ENCODE measurements at regions not wholly inside any gene's neighbourhood (a gene's known extent, or its start where the extent isn't known, plus 50 kb on each side); places are given as distances from the start of the nearest gene placed in this dataset.

DNA sequence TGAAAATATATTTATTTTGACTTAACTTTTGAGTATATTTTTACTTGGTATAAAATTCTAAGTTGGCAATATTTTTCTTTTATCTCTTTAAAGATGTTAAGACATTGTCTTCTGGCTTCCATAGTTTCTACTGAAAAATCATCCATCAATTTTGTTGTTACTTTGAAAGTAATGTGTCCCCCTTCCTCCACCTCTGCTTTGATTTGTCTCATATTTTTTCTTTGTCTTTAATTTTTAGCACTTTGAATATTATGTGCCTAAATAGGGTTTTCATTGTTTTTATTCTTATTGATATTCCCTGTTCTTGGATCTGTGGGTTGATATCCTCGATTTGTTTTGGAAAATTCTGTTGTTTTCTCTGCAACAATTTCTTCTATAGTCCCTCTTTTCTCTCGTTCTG, 157.4 kb downstream of the CD47 start:
- dilution Hi-C loops (cut with MboI; ENCODE audit: extremely low pct_ligation_motif_present, low sequenced_read_pairs) (no loop called here), intact Hi-C loops (cut with micrococcal nuclease) (no loop called here)
- no peak overlapping the region for H3K27ac ChIP-seq (ENCODE audit: insufficient read depth, low read depth, low read length)
- ChIA-PET POLR2A (no interaction called here), CTCF (interaction anchor here (1.8 kb wide), 1 partner anchor 544 kb away, joined by 5 read pairs; no protein-coding TSS in a partner anchor)
- peaks cover under 1% of the 10 kb centered on the region for H3K4me1 ChIP-seq (ENCODE audit: control insufficient read depth, extremely low read depth, insufficient read depth, low read length)
- no peaks in the 10 kb centered on the region for H3K9me1 ChIP-seq (replicated peaks; ENCODE audit: control insufficient read depth, extremely low read depth, insufficient read depth, low read length)
- no peaks in the 10 kb centered on the region for H3K36me3 ChIP-seq (ENCODE audit: control insufficient read depth in 2 of 2, extremely low read depth in 1 of 2, insufficient read depth in 2 of 2, low read length in 2 of 2)
- no peak overlapping the region for H2AFZ ChIP-seq (ENCODE audit: low read depth, low read length)
- no peaks in the 10 kb centered on the region for H4K20me1 ChIP-seq (replicated peaks; ENCODE audit: control insufficient read depth, extremely low read depth, insufficient read depth, low read length)
- no TSS peak for BruUV-seq (replicated peaks)
- no peak overlapping the region for H3K9ac ChIP-seq (replicated peaks; ENCODE audit: extremely low read depth, insufficient read depth, low read length)
- TF ChIP-seq GATA2 (IDR thresholded peaks at IDR 0.05; ENCODE audit: insufficient read depth, insufficient read length, low read depth, low read length) = no peak
- TF ChIP-seq EZH2 (IDR thresholded peaks at IDR 0.05; ENCODE audit: borderline replicate concordance, low read depth, low read length, severe bottlenecking) = no peak
- no peak for TF ChIP-seq MYC (IDR thresholded peaks at IDR 0.05; ENCODE audit: low read depth, low read length)
- TF ChIP-seq, protein P1, sequence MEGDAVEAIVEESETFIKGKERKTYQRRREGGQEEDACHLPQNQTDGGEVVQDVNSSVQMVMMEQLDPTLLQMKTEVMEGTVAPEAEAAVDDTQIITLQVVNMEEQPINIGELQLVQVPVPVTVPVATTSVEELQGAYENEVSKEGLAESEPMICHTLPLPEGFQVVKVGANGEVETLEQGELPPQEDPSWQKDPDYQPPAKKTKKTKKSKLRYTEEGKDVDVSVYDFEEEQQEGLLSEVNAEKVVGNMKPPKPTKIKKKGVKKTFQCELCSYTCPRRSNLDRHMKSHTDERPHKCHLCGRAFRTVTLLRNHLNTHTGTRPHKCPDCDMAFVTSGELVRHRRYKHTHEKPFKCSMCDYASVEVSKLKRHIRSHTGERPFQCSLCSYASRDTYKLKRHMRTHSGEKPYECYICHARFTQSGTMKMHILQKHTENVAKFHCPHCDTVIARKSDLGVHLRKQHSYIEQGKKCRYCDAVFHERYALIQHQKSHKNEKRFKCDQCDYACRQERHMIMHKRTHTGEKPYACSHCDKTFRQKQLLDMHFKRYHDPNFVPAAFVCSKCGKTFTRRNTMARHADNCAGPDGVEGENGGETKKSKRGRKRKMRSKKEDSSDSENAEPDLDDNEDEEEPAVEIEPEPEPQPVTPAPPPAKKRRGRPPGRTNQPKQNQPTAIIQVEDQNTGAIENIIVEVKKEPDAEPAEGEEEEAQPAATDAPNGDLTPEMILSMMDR (IDR thresholded peaks at IDR 0.05; ENCODE audit: extremely low read depth in 1 of 2, insufficient read depth in 1 of 2, low read depth in 1 of 2, low read length in 2 of 2) = no peak
- TF ChIP-seq POLR2A (IDR thresholded peaks at IDR 0.05; ENCODE audit: low read depth, low read length) = no peak
- TF ChIP-seq FOS (IDR thresholded peaks at IDR 0.05; ENCODE audit: borderline replicate concordance, insufficient read depth, low read length) = no peak
- no peak for TF ChIP-seq JUN (IDR thresholded peaks at IDR 0.05; ENCODE audit: borderline replicate concordance, insufficient read depth, insufficient read length, low read depth)
- TF ChIP-seq, protein P2, sequence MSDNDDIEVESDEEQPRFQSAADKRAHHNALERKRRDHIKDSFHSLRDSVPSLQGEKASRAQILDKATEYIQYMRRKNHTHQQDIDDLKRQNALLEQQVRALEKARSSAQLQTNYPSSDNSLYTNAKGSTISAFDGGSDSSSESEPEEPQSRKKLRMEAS (IDR thresholded peaks at IDR 0.05; ENCODE audit: insufficient read depth, insufficient read length) = no peak
- no peak for TF ChIP-seq POLR2AphosphoS5 (IDR thresholded peaks at IDR 0.05; ENCODE audit: insufficient read depth, low read depth, low read length)
- no peak overlapping the region for H3K4me2 ChIP-seq (ENCODE audit: insufficient read depth, low read length)
- DNase-seq (ENCODE audit: low read depth, low spot score) (no peak), FAIRE-seq (no peak)
- no peaks in the 10 kb centered on the region for H3K9me3 ChIP-seq (replicated peaks; ENCODE audit: control insufficient read depth, insufficient read depth, low read length)
- peaks cover 0 to 2% of the 10 kb centered on the region in 2 experiments for H3K27me3 ChIP-seq (ENCODE audit: control insufficient read depth in 2 of 2, insufficient read depth in 2 of 2, low read length in 2 of 2)
- no peak overlapping the region for H3K4me3 ChIP-seq (replicated peaks in 1 of 3; ENCODE audit: insufficient read depth in 1 of 3, low read depth in 1 of 3, low read length in 3 of 3)
- no peaks in the 10 kb centered on the region for H3K79me2 ChIP-seq (ENCODE audit: control insufficient read depth, insufficient read depth, low read length)
